HEK293 (cell line): ENCODE measurements at regions not wholly inside any gene's neighbourhood (a gene's known extent, or its start where the extent isn't known, plus 50 kb on each side); places are given as distances from the start of the nearest gene placed in this dataset.

Source experiments
- CTCF ChIA-PET: fragments of 350-600 bp; formaldehyde crosslinking; extraction: SDS; loops from one replicate; lab custom pipeline; 2021; ENCODE audit warnings: antibody characterized with exemption; lab: Yijun Ruan, JAX
- POLR2A ChIA-PET: fragments of 300-600 bp; formaldehyde crosslinking; extraction: SDS; loops from one replicate; lab custom pipeline; 2020; ENCODE audit warnings: antibody characterized with exemption, inconsistent platforms; lab: Yijun Ruan, JAX
- H3K27ac ChIP-seq: fragments of 200-500 bp; sonication (Bioruptor generic); 2 replicates; pipeline ENCODE4 v1.5.1; 2014; ENCODE audit warnings: low read depth, low read length, control low read depth, inconsistent platforms; ENCODE audit errors: extremely low read depth
- H3K36me3 ChIP-seq, 2 experiments: fragments of 200-500 bp in 1 of 2; sonication (Bioruptor generic) in 1 of 2; 1 replicate in 1 of 2; 2 replicates in 1 of 2; pipeline ENCODE4 v1.5.1; 2014 to 2017; ENCODE audit warnings: inconsistent platforms in 2 of 2, low read length in 2 of 2; ENCODE audit not compliant: control insufficient read depth in 2 of 2, insufficient read depth in 1 of 2
- H3K4me1 ChIP-seq: fragments of 200-500 bp; sonication (Bioruptor generic); 2 replicates; pipeline ENCODE4 v1.5.1; 2014; ENCODE audit warnings: mild to moderate bottlenecking, low read length, inconsistent platforms; ENCODE audit not compliant: control insufficient read depth, insufficient read depth
- H3K4me3 ChIP-seq: 2 replicates; pipeline ENCODE4 v1.5.1; 2011; ENCODE audit warnings: low read depth, mild to moderate bottlenecking, control low read depth, low read length, moderate library complexity
- H3K9me3 ChIP-seq: fragments of 200-500 bp; sonication (Bioruptor generic); 2 replicates; pipeline ENCODE4 v1.5.1; 2014; ENCODE audit warnings: low read depth, low read length, inconsistent platforms; ENCODE audit not compliant: control insufficient read depth, insufficient read depth
- KLF1 ChIP-seq: fragments of 450-650 bp; formaldehyde crosslinking; IDR thresholded peaks from 2 replicates; pipeline ENCODE4 v1.5.1; 2016; ENCODE audit warnings: missing biosample characterization, missing genetic modification characterization
- OSR2 ChIP-seq: fragments of 450-650 bp; formaldehyde crosslinking; IDR thresholded peaks from 2 replicates; pipeline ENCODE4 v1.5.1; 2016; ENCODE audit warnings: missing biosample characterization, missing genetic modification characterization
- SCRT1 ChIP-seq: fragments of 450-650 bp; formaldehyde crosslinking; IDR thresholded peaks from 2 replicates; pipeline ENCODE4 v1.5.1; 2016; ENCODE audit warnings: missing biosample characterization, missing genetic modification characterization, borderline replicate concordance
- ZBTB1 ChIP-seq: fragments of 450-650 bp; formaldehyde crosslinking; IDR thresholded peaks from 2 replicates; pipeline ENCODE4 v1.5.1; 2016; ENCODE audit warnings: missing biosample characterization, missing genetic modification characterization
- ZFP41 ChIP-seq: fragments of 450-650 bp; formaldehyde crosslinking; IDR thresholded peaks from 2 replicates; pipeline ENCODE4 v1.5.1; 2016; ENCODE audit warnings: missing biosample characterization, missing genetic modification characterization, borderline replicate concordance
- ZNF140 ChIP-seq: fragments of 450-650 bp; formaldehyde crosslinking; IDR thresholded peaks from 2 replicates; pipeline ENCODE4 v1.5.1; 2016; ENCODE audit warnings: missing biosample characterization, missing genetic modification characterization
- ZNF223 ChIP-seq: fragments of 450-650 bp; formaldehyde crosslinking; IDR thresholded peaks from 2 replicates; pipeline ENCODE4 v1.5.1; 2016; ENCODE audit warnings: missing biosample characterization, missing genetic modification characterization
- ZNF354C ChIP-seq: fragments of 450-650 bp; formaldehyde crosslinking; IDR thresholded peaks from 2 replicates; pipeline ENCODE4 v1.5.1; 2016; ENCODE audit warnings: missing biosample characterization, missing genetic modification characterization, low read depth, borderline replicate concordance
- ZNF37A ChIP-seq: fragments of 450-650 bp; IDR thresholded peaks from 2 replicates; pipeline ENCODE4 v1.5.1; 2018; ENCODE audit warnings: missing biosample characterization, missing genetic modification characterization
- ZNF529 ChIP-seq: fragments of 450-650 bp; formaldehyde crosslinking; IDR thresholded peaks from 2 replicates; pipeline ENCODE4 v1.5.1; 2017; ENCODE audit warnings: missing genetic modification characterization, missing biosample characterization; ENCODE audit not compliant: insufficient replicate concordance
- ZNF548 ChIP-seq: fragments of 450-650 bp; formaldehyde crosslinking; IDR thresholded peaks from 2 replicates; pipeline ENCODE4 v1.5.1; 2016; ENCODE audit warnings: missing biosample characterization, missing genetic modification characterization
- ZNF560 ChIP-seq: fragments of 450-650 bp; formaldehyde crosslinking; IDR thresholded peaks from 2 replicates; pipeline ENCODE4 v1.5.1; 2017; ENCODE audit warnings: missing biosample characterization, missing genetic modification characterization, borderline replicate concordance
- ZNF776 ChIP-seq: fragments of 450-650 bp; formaldehyde crosslinking; IDR thresholded peaks from 2 replicates; pipeline ENCODE4 v1.5.0; 2017; ENCODE audit warnings: missing biosample characterization, missing genetic modification characterization, borderline replicate concordance
- ZNF843 ChIP-seq: fragments of 450-650 bp; formaldehyde crosslinking; IDR thresholded peaks from 2 replicates; pipeline ENCODE4 v1.5.1; 2016; ENCODE audit warnings: missing biosample characterization, missing genetic modification characterization
- ZXDB ChIP-seq: fragments of 450-650 bp; formaldehyde crosslinking; IDR thresholded peaks from 2 replicates; pipeline ENCODE4 v1.5.1; 2016; ENCODE audit warnings: missing biosample characterization, missing genetic modification characterization
- TF ChIP-seq, protein P1 (sequence below): fragments of 450-650 bp; formaldehyde crosslinking; IDR thresholded peaks from 2 replicates; pipeline ENCODE4 v1.5.1; 2016; ENCODE audit warnings: missing biosample characterization, missing genetic modification characterization
- TF ChIP-seq, protein P2 (sequence below): fragments of 450-650 bp; formaldehyde crosslinking; IDR thresholded peaks from 2 replicates; pipeline ENCODE4 v1.5.1; 2016; ENCODE audit warnings: missing biosample characterization, missing genetic modification characterization, borderline replicate concordance
- TF ChIP-seq, protein P3 (sequence below): fragments of 450-650 bp; formaldehyde crosslinking; IDR thresholded peaks from 2 replicates; pipeline ENCODE4 v1.5.1; 2016; ENCODE audit warnings: missing biosample characterization, missing genetic modification characterization
- TF ChIP-seq, protein P4 (sequence below): fragments of 450-650 bp; formaldehyde crosslinking; IDR thresholded peaks from 2 replicates; pipeline ENCODE4 v1.5.1; 2016; ENCODE audit warnings: missing biosample characterization, missing genetic modification characterization

DNA sequence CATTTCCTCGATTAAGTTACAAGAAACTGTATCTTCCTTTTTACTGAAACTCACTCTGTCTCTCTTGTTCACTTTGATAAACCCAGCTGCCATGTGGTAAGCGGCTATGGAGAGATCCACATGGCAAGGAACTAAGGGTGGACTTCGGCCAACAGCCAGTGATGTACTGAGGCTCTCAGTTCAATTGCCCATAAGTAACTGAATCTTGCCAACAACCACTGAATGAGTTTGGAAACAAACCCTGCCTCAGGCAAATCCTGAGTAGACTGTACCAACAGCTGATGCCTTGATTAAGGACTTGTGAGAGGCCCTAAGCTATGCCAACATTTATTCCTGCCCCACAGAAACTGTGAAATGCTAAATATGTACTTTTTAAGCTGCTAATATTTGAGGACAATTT lies 433.5 kb downstream of the PLOD2 start (continued):
- TF ChIP-seq SCRT1 (tag by site-specific recombination): no peak
- no peak for TF ChIP-seq ZNF548 (tag by site-specific recombination)

DNA sequence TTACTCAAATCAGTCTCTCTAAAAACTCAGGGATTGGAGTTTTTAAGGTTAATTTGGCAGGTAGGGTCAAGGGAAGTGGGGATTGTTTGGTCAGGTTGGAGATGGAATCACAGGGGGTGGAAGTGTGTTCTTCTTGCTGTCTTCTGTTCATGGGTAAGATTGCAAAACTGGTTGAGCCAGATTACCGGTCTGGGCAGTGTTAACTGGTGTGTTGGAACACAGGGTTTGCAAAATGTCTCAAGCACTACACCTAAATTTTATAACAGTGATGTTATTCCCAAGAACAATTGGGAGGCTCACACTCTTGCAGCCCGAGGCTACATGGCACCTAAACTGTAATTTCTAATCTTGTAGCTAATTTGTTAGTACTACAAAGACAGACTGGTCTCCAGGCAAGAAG lies 425.4 kb downstream of the PLOD2 start:
- H3K4me1 ChIP-seq: no peaks in the 10 kb centered on the region
- POLR2A ChIA-PET: no interaction called here
- CTCF ChIA-PET: no interaction called here
- TF ChIP-seq ZBTB1 (tag by site-specific recombination) (no peak), ZNF843 (tag by site-specific recombination) (no peak), ZNF223 (tag by site-specific recombination) (no peak), ZNF140 (no peak), KLF1 (no peak), ZNF37A (tag by site-specific recombination) (no peak), ZNF354C (tag by site-specific recombination) (no peak), ZNF560 (tag by site-specific recombination) (no peak), ZFP41 (tag by site-specific recombination) (no peak)
- TF ChIP-seq, protein P1, sequence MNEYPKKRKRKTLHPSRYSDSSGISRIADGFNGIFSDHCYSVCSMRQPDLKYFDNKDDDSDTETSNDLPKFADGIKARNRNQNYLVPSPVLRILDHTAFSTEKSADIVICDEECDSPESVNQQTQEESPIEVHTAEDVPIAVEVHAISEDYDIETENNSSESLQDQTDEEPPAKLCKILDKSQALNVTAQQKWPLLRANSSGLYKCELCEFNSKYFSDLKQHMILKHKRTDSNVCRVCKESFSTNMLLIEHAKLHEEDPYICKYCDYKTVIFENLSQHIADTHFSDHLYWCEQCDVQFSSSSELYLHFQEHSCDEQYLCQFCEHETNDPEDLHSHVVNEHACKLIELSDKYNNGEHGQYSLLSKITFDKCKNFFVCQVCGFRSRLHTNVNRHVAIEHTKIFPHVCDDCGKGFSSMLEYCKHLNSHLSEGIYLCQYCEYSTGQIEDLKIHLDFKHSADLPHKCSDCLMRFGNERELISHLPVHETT (tag by site-specific recombination): no peak
- TF ChIP-seq, protein P2, sequence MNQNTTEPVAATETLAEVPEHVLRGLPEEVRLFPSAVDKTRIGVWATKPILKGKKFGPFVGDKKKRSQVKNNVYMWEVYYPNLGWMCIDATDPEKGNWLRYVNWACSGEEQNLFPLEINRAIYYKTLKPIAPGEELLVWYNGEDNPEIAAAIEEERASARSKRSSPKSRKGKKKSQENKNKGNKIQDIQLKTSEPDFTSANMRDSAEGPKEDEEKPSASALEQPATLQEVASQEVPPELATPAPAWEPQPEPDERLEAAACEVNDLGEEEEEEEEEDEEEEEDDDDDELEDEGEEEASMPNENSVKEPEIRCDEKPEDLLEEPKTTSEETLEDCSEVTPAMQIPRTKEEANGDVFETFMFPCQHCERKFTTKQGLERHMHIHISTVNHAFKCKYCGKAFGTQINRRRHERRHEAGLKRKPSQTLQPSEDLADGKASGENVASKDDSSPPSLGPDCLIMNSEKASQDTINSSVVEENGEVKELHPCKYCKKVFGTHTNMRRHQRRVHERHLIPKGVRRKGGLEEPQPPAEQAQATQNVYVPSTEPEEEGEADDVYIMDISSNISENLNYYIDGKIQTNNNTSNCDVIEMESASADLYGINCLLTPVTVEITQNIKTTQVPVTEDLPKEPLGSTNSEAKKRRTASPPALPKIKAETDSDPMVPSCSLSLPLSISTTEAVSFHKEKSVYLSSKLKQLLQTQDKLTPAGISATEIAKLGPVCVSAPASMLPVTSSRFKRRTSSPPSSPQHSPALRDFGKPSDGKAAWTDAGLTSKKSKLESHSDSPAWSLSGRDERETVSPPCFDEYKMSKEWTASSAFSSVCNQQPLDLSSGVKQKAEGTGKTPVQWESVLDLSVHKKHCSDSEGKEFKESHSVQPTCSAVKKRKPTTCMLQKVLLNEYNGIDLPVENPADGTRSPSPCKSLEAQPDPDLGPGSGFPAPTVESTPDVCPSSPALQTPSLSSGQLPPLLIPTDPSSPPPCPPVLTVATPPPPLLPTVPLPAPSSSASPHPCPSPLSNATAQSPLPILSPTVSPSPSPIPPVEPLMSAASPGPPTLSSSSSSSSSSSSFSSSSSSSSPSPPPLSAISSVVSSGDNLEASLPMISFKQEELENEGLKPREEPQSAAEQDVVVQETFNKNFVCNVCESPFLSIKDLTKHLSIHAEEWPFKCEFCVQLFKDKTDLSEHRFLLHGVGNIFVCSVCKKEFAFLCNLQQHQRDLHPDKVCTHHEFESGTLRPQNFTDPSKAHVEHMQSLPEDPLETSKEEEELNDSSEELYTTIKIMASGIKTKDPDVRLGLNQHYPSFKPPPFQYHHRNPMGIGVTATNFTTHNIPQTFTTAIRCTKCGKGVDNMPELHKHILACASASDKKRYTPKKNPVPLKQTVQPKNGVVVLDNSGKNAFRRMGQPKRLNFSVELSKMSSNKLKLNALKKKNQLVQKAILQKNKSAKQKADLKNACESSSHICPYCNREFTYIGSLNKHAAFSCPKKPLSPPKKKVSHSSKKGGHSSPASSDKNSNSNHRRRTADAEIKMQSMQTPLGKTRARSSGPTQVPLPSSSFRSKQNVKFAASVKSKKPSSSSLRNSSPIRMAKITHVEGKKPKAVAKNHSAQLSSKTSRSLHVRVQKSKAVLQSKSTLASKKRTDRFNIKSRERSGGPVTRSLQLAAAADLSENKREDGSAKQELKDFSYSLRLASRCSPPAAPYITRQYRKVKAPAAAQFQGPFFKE (tag by site-specific recombination): no peak
- TF ChIP-seq, protein P3, sequence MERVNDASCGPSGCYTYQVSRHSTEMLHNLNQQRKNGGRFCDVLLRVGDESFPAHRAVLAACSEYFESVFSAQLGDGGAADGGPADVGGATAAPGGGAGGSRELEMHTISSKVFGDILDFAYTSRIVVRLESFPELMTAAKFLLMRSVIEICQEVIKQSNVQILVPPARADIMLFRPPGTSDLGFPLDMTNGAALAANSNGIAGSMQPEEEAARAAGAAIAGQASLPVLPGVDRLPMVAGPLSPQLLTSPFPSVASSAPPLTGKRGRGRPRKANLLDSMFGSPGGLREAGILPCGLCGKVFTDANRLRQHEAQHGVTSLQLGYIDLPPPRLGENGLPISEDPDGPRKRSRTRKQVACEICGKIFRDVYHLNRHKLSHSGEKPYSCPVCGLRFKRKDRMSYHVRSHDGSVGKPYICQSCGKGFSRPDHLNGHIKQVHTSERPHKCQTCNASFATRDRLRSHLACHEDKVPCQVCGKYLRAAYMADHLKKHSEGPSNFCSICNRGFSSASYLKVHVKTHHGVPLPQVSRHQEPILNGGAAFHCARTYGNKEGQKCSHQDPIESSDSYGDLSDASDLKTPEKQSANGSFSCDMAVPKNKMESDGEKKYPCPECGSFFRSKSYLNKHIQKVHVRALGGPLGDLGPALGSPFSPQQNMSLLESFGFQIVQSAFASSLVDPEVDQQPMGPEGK (tag by site-specific recombination): no peak
- H3K36me3 ChIP-seq: no peaks in the 10 kb centered on the region
- H3K27ac ChIP-seq: no peak overlapping the region
- no peak overlapping the region for H3K4me3 ChIP-seq
- no peaks in the 10 kb centered on the region for H3K9me3 ChIP-seq

DNA sequence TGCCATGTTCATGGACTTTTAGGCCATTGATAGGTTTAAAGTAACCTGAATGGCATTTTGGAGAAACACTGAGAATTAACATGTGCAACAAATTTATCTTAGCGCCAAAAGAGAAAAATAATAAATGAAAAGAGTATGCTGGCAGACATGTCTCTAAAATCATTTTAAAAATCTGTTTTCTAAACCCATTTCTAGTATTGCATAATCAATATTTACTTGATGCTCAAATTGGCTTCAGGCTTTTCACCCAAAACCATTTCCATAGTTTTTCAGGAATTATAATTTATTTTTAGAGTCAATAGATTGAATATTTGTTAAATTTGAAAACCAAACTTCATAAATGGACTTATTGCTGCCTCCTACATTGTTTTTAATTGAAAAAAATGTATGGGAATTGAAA lies 423.0 kb downstream of the PLOD2 start:
- no peaks in the 10 kb centered on the region for H3K36me3 ChIP-seq
- POLR2A ChIA-PET: no interaction called here
- no peak overlapping the region for H3K27ac ChIP-seq
- no peak overlapping the region for H3K4me3 ChIP-seq
- CTCF ChIA-PET: no interaction called here
- H3K4me1 ChIP-seq: no peaks in the 10 kb centered on the region
- H3K9me3 ChIP-seq: no peaks in the 10 kb centered on the region
- TF ChIP-seq ZNF529 (tag by site-specific recombination) (no peak), ZXDB (no peak), ZNF776 (tag by site-specific recombination) (no peak), OSR2 (tag by site-specific recombination) (no peak)
- TF ChIP-seq, protein P4, sequence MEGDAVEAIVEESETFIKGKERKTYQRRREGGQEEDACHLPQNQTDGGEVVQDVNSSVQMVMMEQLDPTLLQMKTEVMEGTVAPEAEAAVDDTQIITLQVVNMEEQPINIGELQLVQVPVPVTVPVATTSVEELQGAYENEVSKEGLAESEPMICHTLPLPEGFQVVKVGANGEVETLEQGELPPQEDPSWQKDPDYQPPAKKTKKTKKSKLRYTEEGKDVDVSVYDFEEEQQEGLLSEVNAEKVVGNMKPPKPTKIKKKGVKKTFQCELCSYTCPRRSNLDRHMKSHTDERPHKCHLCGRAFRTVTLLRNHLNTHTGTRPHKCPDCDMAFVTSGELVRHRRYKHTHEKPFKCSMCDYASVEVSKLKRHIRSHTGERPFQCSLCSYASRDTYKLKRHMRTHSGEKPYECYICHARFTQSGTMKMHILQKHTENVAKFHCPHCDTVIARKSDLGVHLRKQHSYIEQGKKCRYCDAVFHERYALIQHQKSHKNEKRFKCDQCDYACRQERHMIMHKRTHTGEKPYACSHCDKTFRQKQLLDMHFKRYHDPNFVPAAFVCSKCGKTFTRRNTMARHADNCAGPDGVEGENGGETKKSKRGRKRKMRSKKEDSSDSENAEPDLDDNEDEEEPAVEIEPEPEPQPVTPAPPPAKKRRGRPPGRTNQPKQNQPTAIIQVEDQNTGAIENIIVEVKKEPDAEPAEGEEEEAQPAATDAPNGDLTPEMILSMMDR (tag by site-specific recombination): no peak
